Mesendoderm (in vitro differentiated cells): ENCODE measurements at regions not wholly inside any gene's neighbourhood (a gene's known extent, or its start where the extent isn't known, plus 50 kb on each side); places are given as distances from the start of the nearest gene placed in this dataset.

ENCODE experiments used
- DNase-seq: peaks from one replicate; pipeline ENCODE4 v3.0.0; 2013
- H2AK5ac ChIP-seq: 2 replicates; pipeline ENCODE4 v1.6.1; 2013; ENCODE audit warnings: low read length, inconsistent platforms
- H2BK120ac ChIP-seq: 2 replicates; pipeline ENCODE4 v1.6.1; 2013; ENCODE audit warnings: low read depth, mild to moderate bottlenecking, low read length, moderate library complexity, mixed read lengths
- H2BK15ac ChIP-seq: replicated peaks from 2 replicates; pipeline ENCODE4 v1.6.1; 2013; ENCODE audit warnings: low read depth, mild to moderate bottlenecking, moderate library complexity
- H2BK5ac ChIP-seq: 2 replicates; pipeline ENCODE4 v1.6.1; 2013; ENCODE audit warnings: low read length, inconsistent platforms
- H3K18ac ChIP-seq: 2 replicates; pipeline ENCODE4 v1.6.1; 2013; ENCODE audit warnings: mild to moderate bottlenecking, low read length, mixed read lengths
- H3K23ac ChIP-seq: one replicate; pipeline ENCODE4 v1.6.1; 2013; ENCODE audit warnings: low read length
- H3K27ac ChIP-seq: 2 replicates; pipeline ENCODE4 v1.5.1; 2013; ENCODE audit warnings: low read depth, mild to moderate bottlenecking, inconsistent platforms, low read length, moderate library complexity
- H3K27me3 ChIP-seq: 2 replicates; pipeline ENCODE4 v1.6.1; 2013; ENCODE audit warnings: low read length, control low read depth, mild to moderate bottlenecking, inconsistent platforms; ENCODE audit not compliant: insufficient read depth, poor library complexity
- H3K36me3 ChIP-seq: 2 replicates; pipeline ENCODE4 v1.6.1; 2013; ENCODE audit warnings: low read length, inconsistent platforms; ENCODE audit not compliant: control insufficient read depth, insufficient read depth
- H3K4ac ChIP-seq: one replicate; pipeline ENCODE4 v1.6.1; 2013; ENCODE audit warnings: low read depth, mild to moderate bottlenecking, low read length, moderate library complexity
- H3K4me1 ChIP-seq: 2 replicates; pipeline ENCODE4 v1.6.1; 2013; ENCODE audit warnings: low read depth, low read length, inconsistent platforms; ENCODE audit not compliant: control insufficient read depth
- H3K4me2 ChIP-seq: 2 replicates; pipeline ENCODE4 v1.6.1; 2013; ENCODE audit warnings: low read length
- H3K4me3 ChIP-seq: 2 replicates; pipeline ENCODE4 v1.5.1; 2013; ENCODE audit warnings: mild to moderate bottlenecking, low read length
- H3K56ac ChIP-seq: one replicate; pipeline ENCODE4 v1.6.1; 2013; ENCODE audit warnings: low read length
- H3K79me1 ChIP-seq: 2 replicates; pipeline ENCODE4 v1.6.1; 2013; ENCODE audit warnings: low read length, inconsistent platforms
- H3K79me2 ChIP-seq: 2 replicates; pipeline ENCODE4 v1.6.1; 2013; ENCODE audit warnings: mild to moderate bottlenecking, low read length; ENCODE audit not compliant: control insufficient read depth, insufficient read depth
- H3K9ac ChIP-seq: 2 replicates; pipeline ENCODE4 v1.6.1; 2013; ENCODE audit warnings: low read length, inconsistent platforms
- H4K5ac ChIP-seq: one replicate; pipeline ENCODE4 v1.6.1; 2013; ENCODE audit warnings: low read length
- H4K8ac ChIP-seq: one replicate; pipeline ENCODE4 v1.6.1; 2013; ENCODE audit warnings: low read depth, mild to moderate bottlenecking, control low read depth, low read length, moderate library complexity
- WGBS: extraction: QIAGEN DNeasy Blood & Tissue Kit; methylation state at CpG from one replicate; pipeline ENCODE4 v1.1.7; 2013; ENCODE audit warnings: low lambda C conversion rate, missing lambda C conversion rate; ENCODE audit not compliant: insufficient coverage; ENCODE audit errors: extremely low coverage; 5-methylcytosine and 5-hydroxymethylcytosine counted together

GRCh38 chr3:59247402-59247841, 197.6 kb upstream of the CFAP20DC start:
- no peak overlapping the region for H2BK120ac ChIP-seq
- no peak overlapping the region for H3K18ac ChIP-seq
- H3K4me2 ChIP-seq = no peak overlapping the region
- no CpG with 5 or more reads among the region's 3 CpGs for WGBS
- H3K56ac ChIP-seq = no peak overlapping the region
- H3K4ac ChIP-seq = no peak overlapping the region
- no peaks in the 10 kb centered on the region for H3K27me3 ChIP-seq
- H3K9ac ChIP-seq = no peak overlapping the region
- H4K5ac ChIP-seq = no peak overlapping the region
- H3K36me3 ChIP-seq = no peaks in the 10 kb centered on the region
- no peaks in the 10 kb centered on the region for H3K79me2 ChIP-seq
- H2AK5ac ChIP-seq = no peak overlapping the region
- H3K27ac ChIP-seq = no peak overlapping the region
- DNase-seq = peak; percentile 27
- no peaks in the 10 kb centered on the region for H3K79me1 ChIP-seq
- no peak overlapping the region for H2BK5ac ChIP-seq
- H3K4me3 ChIP-seq = no peak overlapping the region
- peaks cover 9% of the 10 kb centered on the region for H3K4me1 ChIP-seq
- no peak overlapping the region for H4K8ac ChIP-seq
- no peak overlapping the region for H2BK15ac ChIP-seq
- no peak overlapping the region for H3K23ac ChIP-seq

GRCh38 chr3:59246719-59247401, 197.0 kb upstream of the CFAP20DC start:
- H4K8ac ChIP-seq = no peak overlapping the region
- peaks cover 9% of the 10 kb centered on the region for H3K4me1 ChIP-seq
- H3K4ac ChIP-seq = no peak overlapping the region
- no peak overlapping the region for H2BK15ac ChIP-seq
- no peaks in the 10 kb centered on the region for H3K27me3 ChIP-seq
- no peak overlapping the region for H3K4me2 ChIP-seq
- H3K4me3 ChIP-seq = no peak overlapping the region
- H2BK5ac ChIP-seq = no peak overlapping the region
- no peak overlapping the region for H4K5ac ChIP-seq
- H3K18ac ChIP-seq = no peak overlapping the region
- no peaks in the 10 kb centered on the region for H3K79me2 ChIP-seq
- no peak for DNase-seq
- no peak overlapping the region for H2AK5ac ChIP-seq
- H3K9ac ChIP-seq = no peak overlapping the region
- no peaks in the 10 kb centered on the region for H3K79me1 ChIP-seq
- no peaks in the 10 kb centered on the region for H3K36me3 ChIP-seq
- H3K23ac ChIP-seq = no peak overlapping the region
- H3K27ac ChIP-seq = no peak overlapping the region
- no peak overlapping the region for H3K56ac ChIP-seq
- no peak overlapping the region for H2BK120ac ChIP-seq
- WGBS = no CpG with 5 or more reads among the region's 3 CpGs

GRCh38 chr3:59245859-59246501, 196.2 kb upstream of the CFAP20DC start:
- H4K8ac ChIP-seq = no peak overlapping the region
- no peaks in the 10 kb centered on the region for H3K79me1 ChIP-seq
- H3K18ac ChIP-seq = no peak overlapping the region
- H2BK5ac ChIP-seq = no peak overlapping the region
- no peak overlapping the region for H3K27ac ChIP-seq
- no CpG with 5 or more reads among the region's 8 CpGs for WGBS
- H3K23ac ChIP-seq = no peak overlapping the region
- peaks cover 9% of the 10 kb centered on the region for H3K4me1 ChIP-seq
- DNase-seq = peak; percentile 31
- H3K4me2 ChIP-seq = no peak overlapping the region
- H3K79me2 ChIP-seq = no peaks in the 10 kb centered on the region
- H3K4ac ChIP-seq = no peak overlapping the region
- H2AK5ac ChIP-seq = no peak overlapping the region
- no peak overlapping the region for H3K9ac ChIP-seq
- no peak overlapping the region for H3K4me3 ChIP-seq
- no peak overlapping the region for H2BK15ac ChIP-seq
- peak overlapping the region; percentile 50 for H3K56ac ChIP-seq
- no peaks in the 10 kb centered on the region for H3K27me3 ChIP-seq
- no peaks in the 10 kb centered on the region for H3K36me3 ChIP-seq
- no peak overlapping the region for H4K5ac ChIP-seq
- H2BK120ac ChIP-seq = no peak overlapping the region

GRCh38 chr3:59245300-59245858, 195.6 kb upstream of the CFAP20DC start:
- Histone ChIP-seq H3K23ac (no peak overlapping the region), H2AK5ac (no peak overlapping the region), H2BK5ac (no peak overlapping the region), H4K5ac (no peak overlapping the region), H3K9ac (no peak overlapping the region), H3K4me3 (no peak overlapping the region), H3K4me1 (peaks cover 9% of the 10 kb centered on the region), H4K8ac (no peak overlapping the region), H3K79me1 (no peaks in the 10 kb centered on the region), H3K27me3 (no peaks in the 10 kb centered on the region), H3K27ac (no peak overlapping the region), H3K79me2 (no peaks in the 10 kb centered on the region), H2BK120ac (no peak overlapping the region), H3K4ac (no peak overlapping the region), H2BK15ac (no peak overlapping the region), H3K36me3 (no peaks in the 10 kb centered on the region), H3K4me2 (no peak overlapping the region), H3K56ac (no peak overlapping the region), H3K18ac (no peak overlapping the region)
- DNase-seq = peak; percentile 22
- no CpG with 5 or more reads among the region's 5 CpGs for WGBS

GRCh38 chr3:59244343-59244742, 194.5 kb upstream of the CFAP20DC start:
- Histone ChIP-seq H3K4ac (no peak overlapping the region), H3K27ac (no peak overlapping the region), H3K9ac (no peak overlapping the region), H2BK120ac (no peak overlapping the region), H2AK5ac (no peak overlapping the region), H3K18ac (no peak overlapping the region), H3K36me3 (no peaks in the 10 kb centered on the region), H3K79me2 (no peaks in the 10 kb centered on the region), H3K56ac (no peak overlapping the region), H3K79me1 (no peaks in the 10 kb centered on the region), H4K5ac (no peak overlapping the region), H3K4me2 (no peak overlapping the region), H3K4me1 (peaks cover 9% of the 10 kb centered on the region), H4K8ac (no peak overlapping the region), H3K27me3 (no peaks in the 10 kb centered on the region), H3K23ac (no peak overlapping the region), H2BK15ac (no peak overlapping the region), H2BK5ac (no peak overlapping the region), H3K4me3 (no peak overlapping the region)
- no peak for DNase-seq
- 100% methylated on average over 1 of the region's 6 CpGs for WGBS
